ENCODE measurements at regions not wholly inside any gene's neighbourhood (a gene's known extent, or its start where the extent isn't known, plus 50 kb on each side); places are given as distances from the start of the nearest gene placed in this dataset.
"Not testable (repeated sequence)": the region's sequence is repeated elsewhere in the genome, so short reads cannot be mapped to it uniquely, and the experiment has no call there.

- no peak for DNase-seq
These were observed 117.9 kb downstream of the CXCL12 start for GRCh38 chr10:44267007-44267406.

GRCh38 chr10:44264244-44264643, 120.7 kb downstream of the CXCL12 start:
- no peak for DNase-seq

- no peak for DNase-seq
These were observed 121.1 kb downstream of the CXCL12 start for GRCh38 chr10:44263771-44264170.

- no peak for DNase-seq
These were observed 122.2 kb downstream of the CXCL12 start for GRCh38 chr10:44262551-44263251.

GRCh38 chr10:44261710-44262455, 123.0 kb downstream of the CXCL12 start:
- DNase-seq, result no peak

GRCh38 chr10:44261296-44261695, 123.6 kb downstream of the CXCL12 start:
- no peak for DNase-seq

GRCh38 chr10:44260286-44260928, 124.5 kb downstream of the CXCL12 start:
- no peak for DNase-seq

GRCh38 chr10:44259090-44259874, 125.6 kb downstream of the CXCL12 start:
- no peak for DNase-seq

GRCh38 chr10:44258460-44259089, 126.3 kb downstream of the CXCL12 start:
- DNase-seq, result no peak

GRCh38 chr10:44258019-44258418, 126.9 kb downstream of the CXCL12 start:
- DNase-seq, result no peak

- no peak for DNase-seq
These were observed 131.0 kb downstream of the CXCL12 start for GRCh38 chr10:44253769-44254462.

- not testable (repeated sequence) for DNase-seq
These were observed 132.3 kb downstream of the CXCL12 start for GRCh38 chr10:44252631-44253030.

- DNase-seq, result not testable (repeated sequence)
These were observed 135.0 kb downstream of the CXCL12 start for GRCh38 chr10:44249933-44250332.

GRCh38 chr10:44249490-44249889, 135.4 kb downstream of the CXCL12 start:
- no peak for DNase-seq

- DNase-seq, result not testable (repeated sequence)
These were observed 138.2 kb downstream of the CXCL12 start for GRCh38 chr10:44246700-44247099.

- DNase-seq, result not testable (repeated sequence)
These were observed 138.6 kb downstream of the CXCL12 start for GRCh38 chr10:44246287-44246686.

- DNase-seq, result no peak
These were observed 139.3 kb downstream of the CXCL12 start for GRCh38 chr10:44245601-44245938.

- no peak for DNase-seq
These were observed 139.9 kb downstream of the CXCL12 start for GRCh38 chr10:44244745-44245600.

GRCh38 chr10:44243851-44244510, 140.9 kb downstream of the CXCL12 start:
- DNase-seq, result no peak

GRCh38 chr10:44242826-44243225, 142.1 kb downstream of the CXCL12 start:
- no peak for DNase-seq

GRCh38 chr10:44242091-44242490, 142.8 kb downstream of the CXCL12 start:
- no peak for DNase-seq
